ENCODE measurements at regions not wholly inside any gene's neighbourhood (a gene's known extent, or its start where the extent isn't known, plus 50 kb on each side); places are given as distances from the start of the nearest gene placed in this dataset.

GRCh38 chr6:170050591-170051041, 240.3 kb downstream of the DLL1 start:
- H3K9me3 ChIP-seq: no peaks in the 10 kb centered on the region
- H3K27ac ChIP-seq: peak overlapping the region; percentile 25 to 49
- H3K36me3 ChIP-seq: no peaks in the 10 kb centered on the region
- TF ChIP-seq POLR2A (IDR thresholded peaks at IDR 0.05) (no peak), CTCF (IDR thresholded peaks at IDR 0.05) (no peak)
- H3K27me3 ChIP-seq: no peaks in the 10 kb centered on the region
- intact Hi-C loops (cut with DNase I; ENCODE audit: low total_unique reads): no loop called here
- H3K4me3 ChIP-seq: no peak overlapping the region
- peaks cover 0 to 6% of the 10 kb centered on the region in 2 donors for H3K4me1 ChIP-seq
- DNase-seq: no peak

GRCh38 chr6:170049641-170050561, 241.0 kb downstream of the DLL1 start:
- H3K4me3 ChIP-seq: no peak overlapping the region
- H3K9me3 ChIP-seq: no peaks in the 10 kb centered on the region
- H3K27ac ChIP-seq: peak overlapping the region; percentile 25 to 55
- H3K27me3 ChIP-seq: no peaks in the 10 kb centered on the region
- DNase-seq: peak; percentile 90 to 94
- intact Hi-C loops (cut with DNase I; ENCODE audit: low total_unique reads): no loop called here
- H3K4me1 ChIP-seq: peaks cover 0 to 6% of the 10 kb centered on the region in 2 donors
- TF ChIP-seq CTCF (IDR thresholded peaks at IDR 0.05) (no peak), POLR2A (IDR thresholded peaks at IDR 0.05) (no peak)
- no peaks in the 10 kb centered on the region for H3K36me3 ChIP-seq

GRCh38 chr6:170048615-170049256, 242.1 kb downstream of the DLL1 start:
- TF ChIP-seq POLR2A (IDR thresholded peaks at IDR 0.05) (no peak), CTCF (IDR thresholded peaks at IDR 0.05) (no peak)
- Histone ChIP-seq H3K4me3 (no peak overlapping the region), H3K27ac (peak overlapping the region in 1 of 2 donors; percentile 55), H3K4me1 (peaks cover 0 to 6% of the 10 kb centered on the region in 2 donors), H3K36me3 (no peaks in the 10 kb centered on the region), H3K9me3 (no peaks in the 10 kb centered on the region), H3K27me3 (no peaks in the 10 kb centered on the region)
- intact Hi-C loops (cut with DNase I; ENCODE audit: low total_unique reads): no loop called here
- peak in 1 of 2 donors; percentile 30 for DNase-seq

- Histone ChIP-seq H3K4me3 (no peak overlapping the region), H3K27ac (no peak overlapping the region), H3K36me3 (no peaks in the 10 kb centered on the region), H3K4me1 (peaks cover 0 to 6% of the 10 kb centered on the region in 2 donors), H3K9me3 (no peaks in the 10 kb centered on the region), H3K27me3 (no peaks in the 10 kb centered on the region)
- TF ChIP-seq POLR2A (IDR thresholded peaks at IDR 0.05): no peak
- no peak for TF ChIP-seq CTCF (IDR thresholded peaks at IDR 0.05)
- intact Hi-C loops (cut with DNase I; ENCODE audit: low total_unique reads): no loop called here
- DNase-seq: peak in 1 of 2 donors; percentile 7
These were observed 243.1 kb downstream of the DLL1 start for GRCh38 chr6:170047823-170048222.
